NCI-H82 treated with DMSO at 0.1 percent for 48 hours (cell line): ENCODE measurements at regions not wholly inside any gene's neighbourhood (a gene's known extent, or its start where the extent isn't known, plus 50 kb on each side); places are given as distances from the start of the nearest gene placed in this dataset.

Source experiments
- DNase-seq: peaks from one replicate; lab custom pipeline; 2025; ENCODE audit not compliant: unreplicated experiment; lab: John Stamatoyannopoulos, UW

DNA sequence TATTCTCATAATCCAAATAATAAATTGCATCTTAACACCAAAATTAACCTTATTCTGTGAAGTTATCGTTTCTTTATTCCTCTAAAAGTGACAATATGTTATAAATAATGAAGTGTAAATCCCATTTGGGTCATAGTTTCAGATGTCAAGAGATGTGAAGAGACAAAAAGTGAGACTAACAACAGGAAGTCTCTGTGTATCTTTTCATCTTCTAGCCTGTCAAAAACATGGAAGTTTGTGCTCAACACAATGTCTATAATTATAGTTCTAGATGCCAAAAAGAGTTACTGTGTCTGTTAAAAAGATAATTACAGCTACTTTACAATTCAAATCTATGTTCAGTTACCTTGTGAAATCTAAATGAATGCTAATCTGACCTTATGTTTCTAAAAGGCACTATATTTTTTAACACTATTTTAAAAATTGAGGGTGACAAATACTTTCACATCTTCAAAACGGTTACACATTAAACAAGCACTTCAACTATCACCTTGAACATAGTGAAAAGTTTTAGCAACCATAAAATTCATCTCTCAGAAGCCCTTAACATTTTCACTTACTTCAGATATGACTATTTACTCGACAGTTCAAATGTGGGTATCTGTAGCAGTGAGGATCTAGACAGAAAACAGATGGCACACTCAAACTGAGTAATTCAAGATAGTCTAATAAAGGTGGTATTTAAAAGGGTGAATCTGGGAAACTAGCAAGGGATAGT lies 509.8 kb downstream of the ARAP2 start:
- DNase-seq: no peak

GRCh38 chr4:35739308-35739707 lies 505.0 kb downstream of the ARAP2 start:
- no peak for DNase-seq

DNA sequence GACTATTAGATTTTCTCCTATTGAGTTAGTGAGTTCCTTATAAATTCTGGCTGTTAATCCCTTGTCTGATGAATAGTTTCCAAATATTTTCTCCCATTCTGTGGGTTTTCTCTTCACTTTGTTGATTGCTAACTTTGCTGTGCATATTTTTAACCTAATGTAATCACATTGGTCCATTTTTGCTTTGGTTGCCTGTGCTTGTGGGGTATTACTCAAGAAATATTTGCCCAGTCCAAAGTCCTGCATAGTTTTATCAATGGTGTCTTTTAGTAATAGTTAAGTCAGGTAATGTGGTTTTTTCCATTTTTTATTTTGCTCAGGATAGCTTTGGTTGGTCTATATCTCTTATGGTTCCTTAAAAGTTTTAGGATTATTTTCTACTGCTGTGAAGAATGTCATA lies 490.3 kb downstream of the ARAP2 start:
- no peak for DNase-seq

GRCh38 chr4:35757836-35758235 lies 486.5 kb downstream of the ARAP2 start:
- no peak for DNase-seq

DNA sequence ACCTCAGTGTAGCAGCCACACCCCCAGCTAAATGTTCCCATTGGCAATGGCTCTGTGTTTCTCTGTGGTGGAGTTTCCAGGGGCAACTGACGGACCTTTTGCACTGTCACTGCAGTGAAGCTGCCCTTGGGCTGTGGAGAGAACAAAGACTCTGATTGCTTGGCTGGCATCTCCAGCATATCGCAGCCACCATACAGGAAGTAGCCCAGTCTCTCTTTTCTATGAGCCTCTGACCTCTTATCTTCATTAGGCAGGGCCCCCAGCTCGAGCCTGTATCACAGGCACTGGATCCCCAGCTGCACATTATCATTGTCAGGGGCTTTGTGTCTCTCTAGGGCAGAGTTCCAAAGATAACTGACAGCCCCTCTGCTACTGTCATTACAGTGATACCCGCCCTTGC lies 483.5 kb downstream of the ARAP2 start:
- no peak for DNase-seq

DNA sequence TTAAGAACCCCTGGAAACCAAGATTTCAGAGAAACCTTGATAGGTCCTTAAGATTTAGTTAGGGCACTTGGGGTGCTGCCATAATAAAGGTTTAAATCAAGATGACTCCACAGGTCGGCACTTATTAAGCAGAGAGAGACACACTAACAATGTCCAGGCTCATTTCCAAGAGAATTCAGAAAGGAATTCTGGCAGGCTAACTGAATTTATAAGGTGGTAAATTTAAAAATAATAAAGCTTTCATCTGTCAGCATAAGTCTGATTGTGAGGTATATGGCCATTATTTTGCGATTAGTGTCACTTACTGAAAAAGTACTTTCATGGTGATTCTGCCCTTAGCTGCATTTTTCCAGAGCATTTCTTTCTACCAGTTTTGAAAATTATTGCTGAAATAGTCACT lies 472.7 kb downstream of the ARAP2 start:
- DNase-seq: no peak

DNA sequence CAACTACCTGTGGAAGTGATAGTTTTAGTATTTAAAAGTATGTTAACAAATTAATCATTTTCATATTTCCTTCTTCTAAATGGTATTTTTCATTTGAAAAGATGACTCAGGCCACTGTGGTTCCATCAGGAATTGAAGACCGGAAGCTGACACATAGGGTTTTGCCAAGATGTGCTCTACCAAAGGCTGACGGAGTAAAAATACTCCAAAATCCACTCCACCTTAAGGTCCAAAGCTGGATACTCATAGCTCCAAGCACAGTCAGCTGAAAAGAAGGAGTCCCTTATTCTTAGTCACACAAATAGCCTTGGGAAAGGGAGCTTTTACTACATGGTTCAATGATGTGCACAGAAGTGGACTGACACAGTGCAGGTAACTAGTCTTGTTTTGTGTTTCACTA lies 472.0 kb downstream of the ARAP2 start:
- no peak for DNase-seq

DNA sequence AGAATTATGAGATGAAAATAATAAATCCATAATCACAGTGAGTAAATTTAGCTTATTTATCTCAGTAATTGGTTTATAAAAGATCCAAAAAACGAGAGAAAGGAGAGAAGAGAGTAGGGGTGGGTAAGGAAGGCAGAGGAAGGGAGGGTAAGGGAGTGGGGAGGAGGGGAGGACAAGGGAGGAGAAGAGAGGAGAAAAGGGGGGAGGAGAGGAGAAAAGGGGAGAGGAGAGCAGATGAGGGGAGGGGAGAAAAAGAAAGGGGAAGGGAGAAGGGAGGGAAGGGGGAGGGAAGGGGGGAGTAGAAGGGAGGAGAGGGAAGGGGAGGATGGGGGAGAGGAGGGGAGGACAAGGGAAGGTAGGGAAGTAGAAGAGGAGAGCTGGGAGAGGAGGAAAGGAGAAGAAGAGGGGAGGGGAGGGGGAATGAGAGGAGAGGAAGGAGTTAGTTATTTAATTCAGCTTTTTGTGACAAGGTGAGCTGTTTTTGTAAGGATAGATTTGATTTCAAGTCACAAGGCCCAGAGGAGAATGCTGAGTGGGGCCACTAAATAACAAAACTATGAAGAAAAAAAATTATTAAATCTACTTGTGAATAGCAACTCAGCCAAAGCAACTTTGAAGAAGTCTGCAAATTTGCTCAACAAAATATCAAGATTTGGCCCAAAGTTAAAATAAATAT lies 454.3 kb downstream of the ARAP2 start:
- DNase-seq: no peak

GRCh38 chr4:35793045-35793722 lies 451.1 kb downstream of the ARAP2 start:
- DNase-seq: no peak

- DNase-seq: no peak
Measured at GRCh38 chr4:35793766-35794165, 450.5 kb downstream of the ARAP2 start.

- DNase-seq: no peak
Measured at GRCh38 chr4:35800669-35801068, 443.6 kb downstream of the ARAP2 start.

- DNase-seq: no peak
Measured at GRCh38 chr4:35802644-35803043, 441.7 kb downstream of the ARAP2 start.

DNA sequence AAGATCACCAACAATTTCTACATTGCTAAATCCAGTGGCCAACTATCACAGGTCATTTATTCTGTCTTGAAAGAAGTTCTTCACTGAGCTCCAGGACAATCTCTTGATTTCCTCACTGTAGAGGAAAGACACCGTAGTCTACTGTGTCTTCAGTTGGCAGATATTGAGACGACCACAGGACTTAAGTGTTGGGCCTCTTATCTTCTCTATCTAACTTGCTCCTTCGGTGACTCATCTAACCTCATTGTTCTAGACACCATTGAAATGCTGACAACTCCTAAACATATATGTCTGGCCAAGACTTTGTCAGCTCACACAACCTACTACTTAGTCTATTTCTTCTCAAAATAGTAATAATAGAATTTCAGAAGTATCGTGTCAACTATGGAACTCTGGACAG lies 425.8 kb downstream of the ARAP2 start:
- DNase-seq: no peak

DNA sequence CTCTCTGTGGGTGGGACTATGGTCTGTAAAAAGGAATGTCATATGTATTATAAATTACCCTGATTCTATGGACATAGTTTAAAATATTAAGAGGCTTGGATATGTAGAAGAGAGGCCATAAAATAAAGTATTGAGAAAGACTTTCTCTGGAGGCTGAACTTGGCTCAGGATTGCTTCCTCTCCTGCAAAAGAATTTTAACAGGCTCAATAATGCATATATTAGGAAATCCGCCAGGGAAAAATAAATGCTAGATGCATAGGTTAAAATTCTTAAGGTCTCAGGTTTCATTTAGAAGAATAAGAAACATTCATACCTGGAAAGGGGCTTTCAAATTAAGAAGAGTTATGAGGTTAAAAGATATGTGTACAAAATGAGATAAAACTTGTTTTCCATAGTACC lies 424.3 kb downstream of the ARAP2 start:
- no peak for DNase-seq

DNA sequence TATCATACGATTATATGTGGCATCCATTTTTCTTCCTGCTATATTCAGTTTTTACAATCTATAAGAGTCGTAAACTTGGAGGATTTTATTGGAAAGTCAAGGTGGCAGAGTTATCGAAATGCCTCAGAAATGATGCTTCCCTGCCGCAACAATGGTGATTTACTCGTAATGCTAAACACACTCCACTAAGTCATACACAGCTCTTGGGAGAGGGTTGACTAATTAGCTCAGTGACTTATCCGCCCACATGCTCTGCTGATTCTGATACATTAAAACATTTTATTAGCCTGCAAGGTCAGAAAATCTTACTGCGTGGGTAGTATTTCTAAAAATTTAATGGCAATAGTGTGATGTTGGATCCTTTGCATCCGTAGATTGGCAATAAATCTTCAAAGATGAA lies 420.1 kb downstream of the ARAP2 start:
- no peak for DNase-seq

DNA sequence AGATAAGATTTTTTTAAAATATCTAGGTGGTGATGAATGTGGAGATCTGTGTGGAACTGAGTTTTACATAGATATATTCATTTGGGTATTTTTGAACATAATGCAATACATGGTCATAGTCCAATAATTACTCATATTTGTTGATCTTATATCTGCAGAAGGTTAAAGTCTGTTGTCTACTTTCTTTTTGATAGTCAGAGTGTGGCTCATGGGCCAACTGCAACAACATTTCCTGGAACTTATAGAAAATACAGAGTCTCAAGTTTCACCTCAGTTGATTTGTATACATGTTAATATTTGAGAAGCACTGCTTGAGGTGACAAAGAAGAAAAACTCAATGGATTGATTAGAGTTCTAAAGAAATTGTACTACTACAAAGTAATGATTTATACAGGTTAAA lies 408.4 kb downstream of the ARAP2 start:
- DNase-seq: no peak

- DNase-seq: no peak
Measured at GRCh38 chr4:35836596-35836995, 407.7 kb downstream of the ARAP2 start.

DNA sequence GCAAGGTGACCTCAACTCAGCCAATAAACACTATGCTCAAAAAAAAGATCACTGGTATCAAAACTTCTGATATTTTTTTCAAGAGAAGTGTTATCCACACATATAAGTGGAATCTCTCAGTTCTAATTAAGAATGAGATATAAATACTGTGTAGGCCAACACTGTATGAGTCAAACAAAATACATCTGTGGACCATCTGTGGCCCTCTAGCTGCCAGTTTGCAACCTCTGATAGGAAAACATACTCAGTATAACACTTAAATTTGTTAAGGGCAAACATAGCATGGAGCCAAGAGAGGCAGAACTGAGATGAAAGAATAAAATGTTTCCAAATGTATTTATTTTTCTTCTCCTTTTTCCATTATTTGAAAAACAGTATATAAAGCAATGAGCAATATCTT lies 377.3 kb downstream of the ARAP2 start:
- DNase-seq: no peak

DNA sequence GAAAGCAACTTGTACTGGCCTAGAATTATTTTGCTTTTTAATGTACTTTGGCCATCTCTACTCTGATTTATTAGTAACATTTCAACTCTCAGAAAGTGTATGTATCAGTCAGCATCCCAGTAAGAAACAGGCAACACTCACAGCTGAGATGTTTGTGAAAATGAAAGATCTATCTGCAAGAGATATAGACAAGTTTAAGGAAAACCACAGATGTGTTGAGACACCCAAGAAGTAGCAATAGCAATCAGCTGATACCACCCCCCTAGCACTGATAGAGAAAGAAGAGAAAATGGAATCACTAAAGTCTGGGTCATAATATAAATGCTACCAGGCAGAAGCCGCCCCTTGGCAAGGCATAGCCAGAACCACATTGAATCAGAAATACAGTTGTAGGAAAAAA lies 372.0 kb downstream of the ARAP2 start:
- no peak for DNase-seq

DNA sequence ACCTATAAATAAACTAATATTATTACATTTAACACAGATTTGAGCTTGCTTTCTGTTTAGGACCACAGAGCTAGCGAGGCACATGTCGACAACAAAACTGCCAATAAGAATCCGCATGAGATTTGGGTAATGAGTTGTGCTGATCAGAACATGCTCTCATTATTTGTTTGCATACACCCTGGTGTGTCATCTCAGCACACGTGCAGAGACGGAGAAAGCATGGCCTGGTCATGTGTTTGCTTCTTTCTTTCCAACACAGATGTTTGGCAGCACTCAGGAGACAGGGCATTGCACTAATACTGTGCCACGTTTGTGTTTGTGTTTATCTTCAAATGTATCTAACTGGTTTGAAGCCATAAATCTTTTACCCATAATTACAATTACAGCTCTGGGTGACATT lies 364.8 kb downstream of the ARAP2 start:
- no peak for DNase-seq

- DNase-seq: no peak
Measured at GRCh38 chr4:35883108-35883507, 361.2 kb downstream of the ARAP2 start.

GRCh38 chr4:35884714-35885480 lies 359.4 kb downstream of the ARAP2 start:
- no peak for DNase-seq
